Astrocyte (in vitro differentiated cells and primary cell): ENCODE measurements at regions not wholly inside any gene's neighbourhood (a gene's known extent, or its start where the extent isn't known, plus 50 kb on each side); places are given as distances from the start of the nearest gene placed in this dataset.

Experiments
- CTCF ChIP-seq: IDR thresholded peaks from 2 replicates; pipeline ENCODE4 v1.5.1; 2011; ENCODE audit warnings: low read depth, mild to moderate bottlenecking, inconsistent platforms, low read length, moderate library complexity; ENCODE audit not compliant: insufficient read depth
- EZH2 ChIP-seq: IDR thresholded peaks from 2 replicates; pipeline ENCODE4 v1.6.1; 2012; ENCODE audit warnings: mild to moderate bottlenecking, low read length, inconsistent platforms; ENCODE audit not compliant: insufficient read depth

- TF ChIP-seq CTCF (no peak), EZH2 (no peak)
Measured at GRCh38 chr3:69532547-69533224, 146.8 kb upstream of the FRMD4B start.
